ENCODE measurements at regions not wholly inside any gene's neighbourhood (a gene's known extent, or its start where the extent isn't known, plus 50 kb on each side); places are given as distances from the start of the nearest gene placed in this dataset.

DNA sequence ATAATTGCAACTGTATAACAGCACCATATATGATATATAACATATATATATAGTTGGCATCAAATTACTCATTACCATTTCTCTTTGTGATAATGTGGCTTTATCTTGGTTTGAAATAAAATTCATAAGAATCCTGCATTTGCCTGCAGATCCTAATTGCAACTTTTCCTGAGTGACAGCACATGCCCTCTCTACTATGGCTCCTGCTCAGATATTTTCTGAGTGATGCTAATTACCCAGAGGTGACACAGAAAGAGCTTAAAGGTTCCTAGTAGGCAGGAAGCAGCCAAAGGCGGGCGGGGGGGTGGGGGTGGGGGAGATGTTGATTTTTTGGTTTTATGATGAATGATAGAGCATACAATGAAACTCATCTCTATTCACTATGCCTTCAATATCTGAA is 370.6 kb downstream of the MFSD1 start:
- H3K27me3 Mint-ChIP-seq = no peaks in the 10 kb centered on the region
- H3K4me1 Mint-ChIP-seq (ENCODE audit: low read depth) = no peaks in the 10 kb centered on the region
- no peak overlapping the region for H3K4me3 Mint-ChIP-seq

DNA sequence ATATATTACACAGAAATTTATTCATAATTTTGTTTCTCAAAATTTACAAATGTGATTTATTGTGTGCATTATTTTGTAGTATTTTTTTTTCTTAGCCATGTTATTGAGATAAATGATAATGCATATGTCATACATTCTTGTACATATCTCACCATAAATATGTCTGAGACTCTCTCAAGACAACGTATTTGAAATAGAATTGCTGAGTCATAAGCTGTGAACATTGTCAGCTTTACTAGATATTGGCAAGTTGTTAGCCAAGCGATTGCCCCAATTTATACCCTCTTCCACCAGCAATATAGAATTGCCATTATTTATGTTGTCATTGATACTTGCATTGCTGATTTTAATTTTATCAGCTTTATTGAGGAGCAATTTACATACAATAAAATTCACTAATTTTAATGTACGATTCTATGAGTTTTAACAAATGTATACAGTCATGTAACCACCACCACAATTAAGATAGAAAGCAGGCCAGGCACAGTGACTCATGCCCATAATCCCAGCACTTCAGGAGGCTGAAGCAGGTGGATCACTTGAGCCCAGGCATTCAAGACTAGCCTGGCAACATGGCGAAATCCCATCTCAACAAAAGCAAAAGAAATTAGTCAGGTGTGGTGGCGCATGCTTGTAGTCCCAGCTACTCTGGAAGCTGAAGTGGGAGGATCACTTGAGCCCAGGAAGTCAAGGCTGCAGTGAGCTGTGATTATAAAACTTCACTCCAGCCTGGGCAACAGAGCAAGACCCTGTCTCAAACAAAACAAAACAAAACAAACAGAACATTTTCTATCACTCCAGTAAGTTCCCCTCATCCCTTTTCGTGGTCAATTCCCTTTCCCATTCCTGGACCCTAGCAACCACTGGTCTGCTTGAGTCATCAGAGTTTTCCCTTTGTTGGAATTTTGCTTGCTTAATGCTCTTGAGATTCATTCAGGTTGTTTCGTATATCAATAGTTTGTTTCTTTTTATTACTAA is 373.1 kb downstream of the MFSD1 start:
- H3K27me3 Mint-ChIP-seq = no peaks in the 10 kb centered on the region
- no peaks in the 10 kb centered on the region for H3K36me3 Mint-ChIP-seq (ENCODE audit: low read depth)
- no peak overlapping the region for H3K4me3 Mint-ChIP-seq
- no peaks in the 10 kb centered on the region for H3K9me3 Mint-ChIP-seq
- no peak overlapping the region for H3K27ac Mint-ChIP-seq
- H3K4me1 Mint-ChIP-seq (ENCODE audit: low read depth) = no peaks in the 10 kb centered on the region

More for the DNA sequence above, 370.6 kb downstream of the MFSD1 start:
- H3K9me3 Mint-ChIP-seq = no peaks in the 10 kb centered on the region
- H3K36me3 Mint-ChIP-seq (ENCODE audit: low read depth) = no peaks in the 10 kb centered on the region
- no peak overlapping the region for H3K27ac Mint-ChIP-seq

DNA sequence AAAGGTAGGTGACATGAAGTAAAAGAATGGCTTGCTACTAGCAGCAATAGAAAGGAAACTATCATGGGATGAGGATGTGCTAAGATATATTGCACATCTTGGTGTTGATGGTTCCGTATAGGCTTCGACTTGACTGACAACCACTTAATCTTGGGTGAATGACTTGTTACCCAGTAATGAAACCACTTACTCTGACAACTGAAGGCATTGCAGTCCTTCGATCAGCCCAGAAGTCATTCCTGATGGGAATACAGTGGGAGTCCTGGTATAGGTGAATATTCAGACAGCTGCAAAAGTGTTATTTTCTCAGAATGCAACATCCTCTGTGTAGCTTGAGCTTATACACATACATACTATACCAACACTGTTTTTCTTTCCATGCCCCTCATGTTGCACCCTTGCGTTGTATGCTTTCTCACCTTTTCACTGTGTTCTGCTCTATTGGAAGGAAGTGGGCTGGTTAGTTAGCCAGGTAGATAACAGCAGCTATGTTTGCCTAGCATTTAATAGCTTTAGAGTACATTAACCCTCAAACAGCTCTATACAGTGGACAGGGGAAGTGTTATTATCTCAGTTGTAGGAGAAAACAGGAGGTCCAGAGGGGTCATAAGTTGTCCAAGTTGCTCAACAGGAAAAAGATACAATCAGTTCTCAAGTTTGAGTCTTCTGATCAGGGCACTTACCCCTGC is 376.5 kb downstream of the MFSD1 start:
- H3K9me3 Mint-ChIP-seq = peaks cover 4% of the 10 kb centered on the region
- no peaks in the 10 kb centered on the region for H3K4me1 Mint-ChIP-seq (ENCODE audit: low read depth)
- H3K27me3 Mint-ChIP-seq = no peaks in the 10 kb centered on the region
- no peak overlapping the region for H3K27ac Mint-ChIP-seq
- no peak overlapping the region for H3K4me3 Mint-ChIP-seq
- no peaks in the 10 kb centered on the region for H3K36me3 Mint-ChIP-seq (ENCODE audit: low read depth)

GRCh38 chr3:159182961-159183360 is 381.1 kb downstream of the MFSD1 start:
- Mint-ChIP-seq H3K27me3 (no peaks in the 10 kb centered on the region), H3K27ac (no peak overlapping the region), H3K4me3 (no peak overlapping the region), H3K4me1 (ENCODE audit: low read depth) (no peaks in the 10 kb centered on the region), H3K9me3 (peaks cover 4% of the 10 kb centered on the region), H3K36me3 (ENCODE audit: low read depth) (no peaks in the 10 kb centered on the region)

DNA sequence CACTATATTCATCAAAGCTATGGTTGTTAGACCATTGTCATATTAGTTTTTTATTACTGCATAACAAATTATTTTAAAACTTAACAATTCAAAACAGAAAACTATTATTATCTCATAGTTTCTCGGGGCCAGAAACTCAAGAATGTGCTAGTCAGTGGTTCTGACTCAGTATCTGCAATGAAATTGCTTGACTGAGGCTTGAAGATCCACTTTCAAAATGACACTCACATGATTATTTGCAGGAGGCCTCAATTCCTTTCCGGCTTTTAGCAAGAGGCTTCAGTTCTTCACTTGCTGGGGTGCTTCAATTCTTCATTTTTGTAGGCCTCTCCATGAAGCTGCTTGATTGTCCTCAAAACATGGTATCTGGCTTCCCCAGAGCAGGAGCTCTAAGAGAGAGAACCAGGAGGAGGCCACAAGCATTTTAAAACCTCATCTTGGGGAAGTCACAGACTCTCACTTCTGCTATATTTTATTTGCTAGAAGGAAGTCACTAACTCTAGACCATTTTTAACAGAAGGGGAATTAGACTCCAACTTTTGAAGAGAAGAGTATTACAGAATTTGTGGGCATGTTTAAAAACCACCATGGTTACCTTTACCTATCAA is 383.7 kb downstream of the MFSD1 start:
- Mint-ChIP-seq H3K4me1 (ENCODE audit: low read depth) (no peaks in the 10 kb centered on the region), H3K27ac (no peak overlapping the region)

DNA sequence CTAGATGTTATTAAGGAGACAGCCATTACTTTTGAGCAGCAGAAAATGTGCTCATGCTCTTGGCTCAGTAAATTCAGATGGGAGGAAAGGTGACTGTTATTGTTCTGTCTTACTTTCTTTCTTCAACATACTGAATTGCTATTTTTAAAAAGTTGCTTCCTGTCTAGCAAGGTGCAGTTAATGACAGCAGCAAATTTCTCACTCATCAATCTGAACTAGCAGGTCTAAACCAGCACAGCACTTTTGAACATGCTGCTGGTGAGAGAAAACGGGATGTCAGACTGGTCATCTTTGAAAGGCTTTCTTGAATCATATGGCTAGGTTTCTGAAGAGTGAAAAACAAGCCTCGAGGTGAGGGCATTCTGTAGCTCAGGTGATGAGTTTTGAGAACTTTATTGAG is 384.7 kb downstream of the MFSD1 start:
- H3K4me3 Mint-ChIP-seq = no peak overlapping the region
- H3K27ac Mint-ChIP-seq = no peak overlapping the region
- no peaks in the 10 kb centered on the region for H3K36me3 Mint-ChIP-seq (ENCODE audit: low read depth)
- no peaks in the 10 kb centered on the region for H3K9me3 Mint-ChIP-seq
- no peaks in the 10 kb centered on the region for H3K27me3 Mint-ChIP-seq
- no peaks in the 10 kb centered on the region for H3K4me1 Mint-ChIP-seq (ENCODE audit: low read depth)

More for the DNA sequence above, 383.7 kb downstream of the MFSD1 start:
- Mint-ChIP-seq H3K9me3 (peaks cover 4% of the 10 kb centered on the region), H3K27me3 (no peaks in the 10 kb centered on the region), H3K36me3 (ENCODE audit: low read depth) (no peaks in the 10 kb centered on the region), H3K4me3 (no peak overlapping the region)

- Mint-ChIP-seq H3K4me3 (no peak overlapping the region), H3K9me3 (no peaks in the 10 kb centered on the region), H3K27ac (no peak overlapping the region), H3K4me1 (ENCODE audit: low read depth) (no peaks in the 10 kb centered on the region), H3K27me3 (no peaks in the 10 kb centered on the region), H3K36me3 (ENCODE audit: low read depth) (no peaks in the 10 kb centered on the region)
Measured at GRCh38 chr3:159187232-159187631, 385.4 kb downstream of the MFSD1 start.

DNA sequence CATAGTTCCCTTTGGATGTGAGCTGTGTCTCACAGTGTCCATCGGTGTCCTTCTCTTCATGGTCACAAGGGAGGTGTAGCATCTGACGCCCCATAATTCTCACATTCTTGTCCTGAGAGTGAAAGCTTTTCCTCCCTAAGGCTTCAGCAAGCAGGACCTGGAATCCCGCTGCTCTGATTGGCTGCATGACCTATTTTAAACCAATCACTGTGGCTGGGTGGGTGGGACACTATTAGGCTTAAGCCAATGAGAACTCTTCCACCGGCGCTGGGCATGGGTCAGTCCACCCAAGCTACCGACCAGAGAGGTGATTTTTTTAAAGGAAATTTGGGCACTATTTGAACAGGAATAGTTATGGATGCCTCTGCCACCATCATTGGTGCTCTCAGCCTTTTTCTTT is 385.9 kb downstream of the MFSD1 start:
- H3K27me3 Mint-ChIP-seq = no peaks in the 10 kb centered on the region
- H3K36me3 Mint-ChIP-seq (ENCODE audit: low read depth) = no peaks in the 10 kb centered on the region
- H3K27ac Mint-ChIP-seq = no peak overlapping the region
- no peak overlapping the region for H3K4me3 Mint-ChIP-seq
- H3K9me3 Mint-ChIP-seq = no peaks in the 10 kb centered on the region
- no peaks in the 10 kb centered on the region for H3K4me1 Mint-ChIP-seq (ENCODE audit: low read depth)

DNA sequence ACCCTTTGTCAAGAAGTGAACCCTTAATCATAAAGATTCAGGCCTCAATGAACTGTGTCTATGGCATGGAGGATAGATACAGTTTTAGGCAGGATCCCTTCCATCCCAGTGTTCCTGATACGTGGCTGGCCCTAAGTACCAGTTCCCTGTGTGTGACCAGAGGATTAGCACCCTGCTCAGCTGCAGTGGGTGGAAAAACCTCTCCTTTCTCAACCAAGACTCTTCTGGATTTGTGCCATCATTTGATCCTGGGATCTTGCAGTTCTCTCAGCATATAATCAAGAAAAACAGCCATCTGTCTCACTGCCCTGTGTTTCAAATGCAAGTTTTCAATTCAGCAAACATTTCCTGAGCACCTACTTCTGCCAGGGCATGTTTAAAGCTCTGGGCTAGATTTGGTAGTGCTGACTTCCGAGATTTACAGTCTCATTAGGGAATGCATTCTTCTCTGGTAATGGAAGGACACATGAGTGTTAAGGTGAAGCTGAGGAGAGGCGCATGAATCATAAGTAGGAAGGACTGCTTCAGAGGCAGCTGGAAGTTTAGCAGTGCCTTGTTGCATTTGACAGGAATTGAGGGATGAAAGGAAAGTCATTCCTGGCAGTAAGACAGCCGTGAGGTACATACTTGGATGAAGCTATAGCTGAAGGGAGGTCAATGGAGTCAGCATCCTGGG is 388.3 kb downstream of the MFSD1 start:
- no peak overlapping the region for H3K4me3 Mint-ChIP-seq
- H3K4me1 Mint-ChIP-seq (ENCODE audit: low read depth) = no peaks in the 10 kb centered on the region
- no peaks in the 10 kb centered on the region for H3K27me3 Mint-ChIP-seq
- no peaks in the 10 kb centered on the region for H3K36me3 Mint-ChIP-seq (ENCODE audit: low read depth)
- H3K27ac Mint-ChIP-seq = no peak overlapping the region
- H3K9me3 Mint-ChIP-seq = no peaks in the 10 kb centered on the region

DNA sequence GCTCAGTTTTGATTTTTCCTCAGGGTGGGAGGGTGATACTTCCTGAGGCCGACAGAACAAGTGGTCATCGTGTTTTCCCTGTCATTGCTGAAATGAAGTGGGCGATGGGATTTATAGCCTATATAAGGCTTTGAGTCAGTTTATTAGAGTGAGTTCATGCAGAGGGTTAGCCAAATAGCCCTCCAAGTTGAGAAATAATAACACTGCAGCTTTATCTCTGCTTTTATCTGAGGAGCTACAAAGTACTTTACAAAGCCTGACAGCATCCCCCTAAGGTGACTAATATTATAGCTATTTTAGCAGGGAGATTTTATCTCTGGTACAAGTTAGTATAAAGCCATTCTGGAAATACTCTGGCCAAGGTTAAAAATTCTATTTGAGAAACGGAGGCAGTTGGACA is 389.6 kb downstream of the MFSD1 start:
- Mint-ChIP-seq H3K36me3 (ENCODE audit: low read depth) (no peaks in the 10 kb centered on the region), H3K27ac (no peak overlapping the region), H3K27me3 (no peaks in the 10 kb centered on the region), H3K4me3 (no peak overlapping the region), H3K9me3 (no peaks in the 10 kb centered on the region), H3K4me1 (ENCODE audit: low read depth) (no peaks in the 10 kb centered on the region)

GRCh38 chr3:159196359-159196758 is 394.5 kb downstream of the MFSD1 start:
- Mint-ChIP-seq H3K4me3 (no peak overlapping the region), H3K4me1 (ENCODE audit: low read depth) (no peaks in the 10 kb centered on the region), H3K9me3 (no peaks in the 10 kb centered on the region), H3K36me3 (ENCODE audit: low read depth) (no peaks in the 10 kb centered on the region), H3K27ac (no peak overlapping the region), H3K27me3 (no peaks in the 10 kb centered on the region)

DNA sequence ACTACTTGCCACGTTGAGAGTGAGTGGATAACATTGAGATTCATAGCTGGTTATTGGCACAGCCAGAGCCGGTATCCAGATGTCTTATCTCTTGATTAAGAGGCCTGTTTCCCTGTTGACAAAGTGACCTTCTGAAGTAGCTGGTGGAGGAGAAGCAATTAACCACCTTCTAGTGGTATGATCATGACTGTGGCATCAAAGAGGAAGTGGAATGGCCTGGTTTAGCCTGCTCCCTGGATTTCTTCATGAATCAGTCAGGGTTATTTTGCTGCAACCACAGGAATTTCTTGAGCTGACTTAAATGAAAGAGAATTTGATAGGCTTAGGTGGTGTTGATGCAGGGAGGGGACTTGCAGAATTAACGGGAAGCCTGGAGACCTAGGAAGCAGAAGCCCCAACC is 398.3 kb downstream of the MFSD1 start:
- Mint-ChIP-seq H3K4me1 (ENCODE audit: low read depth) (no peaks in the 10 kb centered on the region), H3K4me3 (no peak overlapping the region), H3K27ac (no peak overlapping the region), H3K36me3 (ENCODE audit: low read depth) (no peaks in the 10 kb centered on the region), H3K27me3 (no peaks in the 10 kb centered on the region), H3K9me3 (no peaks in the 10 kb centered on the region)

DNA sequence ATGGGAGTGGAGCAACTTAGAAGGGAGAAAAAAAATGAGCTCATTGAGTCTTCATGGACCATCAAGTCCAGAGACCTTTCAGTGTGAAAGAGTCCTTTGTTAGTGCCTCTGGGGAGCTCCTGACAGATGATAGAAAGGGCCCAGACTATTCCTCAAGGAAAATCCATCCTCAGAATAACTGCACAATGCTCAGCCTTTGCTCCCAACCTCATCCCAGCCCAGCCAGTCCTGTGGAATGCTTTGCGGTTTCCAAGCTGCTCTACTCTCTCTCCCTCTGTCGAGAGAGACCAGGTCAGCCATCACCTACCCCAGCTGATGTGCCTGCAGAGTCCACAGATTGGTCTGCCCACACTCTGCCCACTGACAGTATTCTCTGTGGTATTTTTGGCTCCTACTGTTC is 406.2 kb downstream of the MFSD1 start:
- Mint-ChIP-seq H3K27ac (no peak overlapping the region), H3K27me3 (no peaks in the 10 kb centered on the region), H3K4me1 (ENCODE audit: low read depth) (no peaks in the 10 kb centered on the region), H3K9me3 (peaks cover 7% of the 10 kb centered on the region), H3K4me3 (no peak overlapping the region), H3K36me3 (ENCODE audit: low read depth) (no peaks in the 10 kb centered on the region)

- H3K27ac Mint-ChIP-seq = no peak overlapping the region
- H3K4me1 Mint-ChIP-seq (ENCODE audit: low read depth) = no peaks in the 10 kb centered on the region
- no peaks in the 10 kb centered on the region for H3K27me3 Mint-ChIP-seq
- peaks cover 7% of the 10 kb centered on the region for H3K9me3 Mint-ChIP-seq
- no peak overlapping the region for H3K4me3 Mint-ChIP-seq
- no peaks in the 10 kb centered on the region for H3K36me3 Mint-ChIP-seq (ENCODE audit: low read depth)
Measured at GRCh38 chr3:159209459-159209858, 407.6 kb downstream of the MFSD1 start.

DNA sequence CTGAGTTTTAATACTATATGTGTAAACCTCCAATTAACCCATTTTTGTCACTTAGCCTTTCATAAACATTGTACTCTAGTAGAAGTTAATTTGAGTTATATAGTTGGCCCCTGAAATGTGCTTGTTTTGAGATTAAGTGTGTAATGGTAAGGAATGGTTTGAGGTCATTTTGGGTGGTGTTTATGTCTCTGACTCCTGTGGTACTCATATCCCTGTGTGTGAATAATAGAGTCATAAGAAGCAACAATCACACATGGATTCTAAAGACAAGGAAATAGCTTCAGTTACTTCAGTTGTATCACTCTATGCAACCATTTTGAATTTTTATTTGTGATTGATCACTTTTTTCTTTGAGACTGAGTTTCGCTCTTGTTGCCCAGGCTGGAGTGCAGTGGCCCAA is 408.5 kb downstream of the MFSD1 start:
- H3K36me3 Mint-ChIP-seq (ENCODE audit: low read depth) = no peaks in the 10 kb centered on the region
- H3K27me3 Mint-ChIP-seq = no peaks in the 10 kb centered on the region
- H3K4me3 Mint-ChIP-seq = no peak overlapping the region
- peaks cover 7% of the 10 kb centered on the region for H3K9me3 Mint-ChIP-seq
- H3K4me1 Mint-ChIP-seq (ENCODE audit: low read depth) = no peaks in the 10 kb centered on the region
- no peak overlapping the region for H3K27ac Mint-ChIP-seq
